GM23248 (cell line): ENCODE measurements at regions not wholly inside any gene's neighbourhood (a gene's known extent, or its start where the extent isn't known, plus 50 kb on each side); places are given as distances from the start of the nearest gene placed in this dataset.

Experiments
- DNase-seq: peaks from one replicate; pipeline ENCODE4 v3.0.0-alpha.2; 2015
- H2AFZ ChIP-seq: fragments of 200-600 bp; sonication (generic); 2 replicates; pipeline ENCODE4 v1.6.1; 2016; ENCODE audit warnings: antibody characterized with exemption
- H3F3A ChIP-seq: fragments of 200-600 bp; sonication (generic); 2 replicates; pipeline ENCODE4 v1.6.1; 2016; ENCODE audit warnings: mild to moderate bottlenecking, antibody characterized with exemption, mixed run types; ENCODE audit not compliant: insufficient read depth
- H3K27ac ChIP-seq: fragments of 200-600 bp; sonication (generic); 2 replicates; pipeline ENCODE4 v1.5.1; 2016; ENCODE audit warnings: mild to moderate bottlenecking
- H3K27me3 ChIP-seq: fragments of 200-600 bp; sonication (generic); replicated peaks from 2 replicates; pipeline ENCODE4 v1.6.1; 2016; ENCODE audit warnings: mild to moderate bottlenecking; ENCODE audit not compliant: insufficient read depth
- H3K36me3 ChIP-seq: fragments of 200-600 bp; sonication (generic); 2 replicates; pipeline ENCODE4 v1.6.1; 2016; ENCODE audit warnings: low read depth, mild to moderate bottlenecking
- H3K4me1 ChIP-seq: fragments of 200-600 bp; sonication (generic); 2 replicates; pipeline ENCODE4 v1.6.1; 2016; ENCODE audit warnings: mild to moderate bottlenecking; ENCODE audit not compliant: insufficient read depth
- H3K4me2 ChIP-seq: fragments of 200-600 bp; sonication (generic); one replicate; pipeline ENCODE4 v1.6.1; 2016; ENCODE audit warnings: mild to moderate bottlenecking; ENCODE audit not compliant: unreplicated experiment
- H3K4me3 ChIP-seq: fragments of 200-600 bp; sonication (generic); 2 replicates; pipeline ENCODE4 v1.5.1; 2016; ENCODE audit warnings: mild to moderate bottlenecking
- H3K79me2 ChIP-seq: fragments of 200-600 bp; sonication (generic); 2 replicates; pipeline ENCODE4 v1.6.1; 2016; ENCODE audit warnings: mild to moderate bottlenecking; ENCODE audit not compliant: insufficient read depth
- H3K9ac ChIP-seq: fragments of 200-600 bp; sonication (generic); 2 replicates; pipeline ENCODE4 v1.6.1; 2016; ENCODE audit warnings: mild to moderate bottlenecking
- H3K9me2 ChIP-seq: fragments of 200-600 bp; sonication (generic); 2 replicates; pipeline ENCODE4 v1.6.1; 2016; ENCODE audit warnings: mixed run types, mild to moderate bottlenecking, moderate library complexity; ENCODE audit not compliant: insufficient read depth
- H3K9me3 ChIP-seq: fragments of 200-600 bp; sonication (generic); one replicate; pipeline ENCODE4 v1.6.1; 2017; ENCODE audit warnings: low read depth
- H4K20me1 ChIP-seq: fragments of 200-600 bp; sonication (generic); 2 replicates; pipeline ENCODE4 v1.6.0; 2016; ENCODE audit not compliant: insufficient read depth
- EZH2 ChIP-seq: fragments of 200-600 bp; sonication (generic); IDR thresholded peaks from 2 replicates; pipeline ENCODE4 v1.6.1; 2018; ENCODE audit warnings: antibody characterized with exemption, mild to moderate bottlenecking; ENCODE audit not compliant: insufficient read depth, poor library complexity, severe bottlenecking
- EZH2phosphoT487 ChIP-seq: fragments of 200-600 bp; sonication (generic); IDR thresholded peaks from 2 replicates; pipeline ENCODE4 v1.6.1; 2018; ENCODE audit warnings: antibody characterized with exemption, moderate library complexity, mild to moderate bottlenecking, low read depth; ENCODE audit not compliant: insufficient read depth
- WGBS, 2 experiments: methylation state at CpG; one replicate each; pipeline ENCODE4 v1.1.6; 2015 to 2017; ENCODE audit warnings: low lambda C conversion rate in 2 of 2, low coverage in 1 of 2; ENCODE audit errors: missing lambda C conversion rate in 2 of 2; 5-methylcytosine and 5-hydroxymethylcytosine counted together
- in situ Hi-C: fragments of 300-500 bp; cut with MboI; formaldehyde crosslinking; loops from 2 replicates; pipeline ENCODE4 v1.15.0; 2020

DNA sequence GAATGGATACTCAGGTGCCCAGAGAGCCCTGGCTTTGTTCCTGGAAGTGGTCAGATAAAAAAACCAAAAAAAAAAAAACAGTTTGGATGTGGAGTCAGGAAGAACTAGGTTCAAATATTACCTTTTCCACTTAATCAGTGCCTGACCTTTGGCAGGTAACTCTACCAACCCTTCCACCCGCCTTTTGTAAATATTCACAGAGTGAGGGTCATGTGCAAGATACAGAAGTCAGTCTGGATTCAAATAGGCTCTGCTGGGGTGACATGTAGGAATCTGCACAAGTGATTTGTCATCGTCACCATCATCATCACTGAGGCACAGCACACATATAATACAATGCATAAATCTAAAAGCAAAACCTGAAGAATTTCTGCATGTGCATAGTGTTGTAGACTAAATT lies 490.7 kb downstream of the MIAT start:
- Histone ChIP-seq H3K9ac (no peak overlapping the region), H3K27ac (no peak overlapping the region), H3K4me2 (no peak overlapping the region), H3K9me3 (no peaks in the 10 kb centered on the region), H3K36me3 (no peaks in the 10 kb centered on the region), H3K79me2 (no peaks in the 10 kb centered on the region), H3K27me3 (no peaks in the 10 kb centered on the region), H3K9me2 (no peaks in the 10 kb centered on the region), H4K20me1 (no peaks in the 10 kb centered on the region), H3K4me3 (no peak overlapping the region), H3K4me1 (peaks cover 19% of the 10 kb centered on the region), H3F3A (0 out of 2 replicates have a peak, but pooled peaks cover 6% of the 10 kb centered on the region), H2AFZ (no peak overlapping the region)
- 68 to 86% methylated on average over 2 of the region's 2 CpGs for WGBS, 2 experiments
- TF ChIP-seq EZH2 (no peak), EZH2phosphoT487 (no peak)
- DNase-seq = no peak
- in situ Hi-C loops = no loop called here

DNA sequence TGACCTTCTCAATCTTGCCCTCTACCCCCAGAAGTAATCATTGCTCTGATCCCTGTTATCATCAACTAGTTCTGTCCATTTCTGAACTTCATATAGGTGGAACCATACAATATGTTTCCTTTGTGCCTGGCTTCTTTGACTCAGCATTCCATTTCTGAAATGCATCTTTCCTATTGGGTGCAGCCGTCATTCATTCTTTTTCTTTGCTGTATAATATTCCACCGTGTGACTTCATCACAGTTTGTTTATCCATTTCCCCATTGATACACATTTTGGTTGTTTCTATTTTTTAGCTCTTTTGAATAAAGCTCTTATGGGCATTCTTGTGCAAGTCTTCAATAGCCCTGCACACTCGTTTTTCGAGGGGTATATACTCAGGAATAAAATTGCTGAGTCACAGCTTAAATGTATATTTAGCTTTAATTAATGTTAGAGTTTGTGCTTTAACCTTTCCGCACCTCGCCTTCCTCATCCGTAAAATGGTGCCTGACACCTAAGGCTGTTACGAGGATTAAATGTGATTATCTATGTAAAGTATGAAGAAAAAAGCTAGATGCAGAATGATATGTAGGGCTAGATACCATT lies 491.6 kb downstream of the MIAT start:
- H3K9me2 ChIP-seq = no peaks in the 10 kb centered on the region
- in situ Hi-C loops = no loop called here
- WGBS, 2 experiments = 96 to 97% methylated on average over 8 of the region's 8 CpGs
- peaks cover 19% of the 10 kb centered on the region for H3K4me1 ChIP-seq
- no peak overlapping the region for H3K27ac ChIP-seq
- H3K36me3 ChIP-seq = no peaks in the 10 kb centered on the region
- DNase-seq = no peak
- 0 out of 2 replicates have a peak, but pooled peaks cover 6% of the 10 kb centered on the region for H3F3A ChIP-seq
- H3K9ac ChIP-seq = no peak overlapping the region
- no peaks in the 10 kb centered on the region for H3K79me2 ChIP-seq
- H3K27me3 ChIP-seq = no peaks in the 10 kb centered on the region
- no peaks in the 10 kb centered on the region for H3K9me3 ChIP-seq
- H3K4me3 ChIP-seq = no peak overlapping the region
- no peak overlapping the region for H2AFZ ChIP-seq
- no peaks in the 10 kb centered on the region for H4K20me1 ChIP-seq
- TF ChIP-seq EZH2 = no peak
- TF ChIP-seq EZH2phosphoT487 = no peak
- no peak overlapping the region for H3K4me2 ChIP-seq

DNA sequence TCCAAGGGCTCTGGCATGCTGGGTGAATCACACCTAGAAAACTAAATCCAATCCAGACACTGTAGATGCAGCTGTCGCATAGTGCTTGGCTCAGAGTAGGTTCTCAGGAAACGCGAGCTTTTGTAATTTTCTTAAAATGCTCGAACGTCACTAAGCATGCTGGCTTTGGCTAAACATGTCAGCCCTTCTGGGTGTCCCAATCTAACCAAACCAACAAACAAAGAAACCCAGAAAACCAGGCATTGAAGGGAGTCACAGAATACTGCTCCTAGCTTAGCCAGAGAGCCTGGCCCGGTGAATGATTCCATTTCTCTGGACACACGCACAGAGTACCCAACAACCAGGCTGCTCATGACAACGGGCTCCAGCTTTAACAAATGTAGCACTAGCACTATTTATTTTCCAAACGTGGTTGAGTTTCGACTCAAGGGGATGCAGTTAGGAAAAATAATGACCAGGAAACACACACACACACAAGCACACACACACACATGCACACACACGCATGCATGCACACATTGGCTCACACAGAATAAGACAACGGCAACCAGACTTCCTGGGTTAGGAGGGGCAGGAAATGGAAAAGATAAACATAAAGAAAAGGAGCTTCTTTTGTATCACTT lies 492.6 kb downstream of the MIAT start:
- H3K27me3 ChIP-seq = no peaks in the 10 kb centered on the region
- peaks cover 19% of the 10 kb centered on the region for H3K4me1 ChIP-seq
- peak overlapping the region; percentile 26 for H3K27ac ChIP-seq
- H3K36me3 ChIP-seq = no peaks in the 10 kb centered on the region
- 0 out of 2 replicates have a peak overlapping the region, but pooled peaks have one; percentile 19 for H3K4me3 ChIP-seq
- H3K9me2 ChIP-seq = no peaks in the 10 kb centered on the region
- H3F3A ChIP-seq = 0 out of 2 replicates have a peak, but pooled peaks cover 6% of the 10 kb centered on the region
- peak overlapping the region; percentile 72 for H2AFZ ChIP-seq
- H3K9ac ChIP-seq = peak overlapping the region; percentile 33
- TF ChIP-seq EZH2 = no peak
- no peak for TF ChIP-seq EZH2phosphoT487
- in situ Hi-C loops = no loop called here
- WGBS, 2 experiments = 17 to 22% methylated on average over 11 to 12 of the region's 12 CpGs
- DNase-seq = peak; percentile 75
- H3K4me2 ChIP-seq = peak overlapping the region; percentile 35
- no peaks in the 10 kb centered on the region for H3K9me3 ChIP-seq
- H3K79me2 ChIP-seq = no peaks in the 10 kb centered on the region
- no peaks in the 10 kb centered on the region for H4K20me1 ChIP-seq

DNA sequence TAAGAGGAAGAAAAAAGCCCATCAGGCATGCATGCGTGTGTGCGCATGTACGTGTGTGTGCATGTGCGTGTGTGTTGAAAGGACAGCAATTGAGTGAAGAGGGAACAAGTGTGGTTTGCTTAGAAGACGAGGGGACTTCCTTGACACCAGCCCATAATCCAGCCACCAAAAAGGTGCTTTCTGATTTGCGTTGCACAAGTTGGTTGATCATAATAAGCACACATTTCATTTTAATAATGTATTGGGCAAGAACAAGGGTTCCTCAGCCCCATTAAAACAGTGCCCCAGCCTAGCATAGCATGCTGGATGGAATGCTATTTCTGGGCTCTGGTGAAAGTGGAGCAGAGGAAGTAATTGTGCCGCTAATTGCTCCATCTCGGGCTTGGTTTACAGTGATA lies 493.2 kb downstream of the MIAT start:
- Histone ChIP-seq H3K9ac (no peak overlapping the region), H3K4me3 (0 out of 2 replicates have a peak overlapping the region, but pooled peaks have one; percentile 19), H3K9me2 (no peaks in the 10 kb centered on the region), H3F3A (0 out of 2 replicates have a peak, but pooled peaks cover 6% of the 10 kb centered on the region), H3K27me3 (no peaks in the 10 kb centered on the region), H2AFZ (peak overlapping the region; percentile 72), H4K20me1 (no peaks in the 10 kb centered on the region), H3K4me2 (peak overlapping the region; percentile 35), H3K27ac (peak overlapping the region; percentile 26; the same call in 1 of the 2 replicates), H3K9me3 (no peaks in the 10 kb centered on the region), H3K79me2 (no peaks in the 10 kb centered on the region), H3K36me3 (no peaks in the 10 kb centered on the region), H3K4me1 (peaks cover 19% of the 10 kb centered on the region)
- in situ Hi-C loops = no loop called here
- TF ChIP-seq EZH2phosphoT487 = no peak
- no peak for TF ChIP-seq EZH2
- peak; percentile 47 for DNase-seq
- WGBS, 2 experiments = 13 to 17% methylated on average over 8 of the region's 8 CpGs
